OCI-M2 (cell line): ENCODE measurements at regions not wholly inside any gene's neighbourhood (a gene's known extent, or its start where the extent isn't known, plus 50 kb on each side); places are given as distances from the start of the nearest gene placed in this dataset.
"Not testable (repeated sequence)": the region's sequence is repeated elsewhere in the genome, so short reads cannot be mapped to it uniquely, and the experiment has no call there.

Experiments used
- DNase-seq: peaks from one replicate; lab custom pipeline; 2025; ENCODE audit not compliant: unreplicated experiment; lab: John Stamatoyannopoulos, UW

DNA sequence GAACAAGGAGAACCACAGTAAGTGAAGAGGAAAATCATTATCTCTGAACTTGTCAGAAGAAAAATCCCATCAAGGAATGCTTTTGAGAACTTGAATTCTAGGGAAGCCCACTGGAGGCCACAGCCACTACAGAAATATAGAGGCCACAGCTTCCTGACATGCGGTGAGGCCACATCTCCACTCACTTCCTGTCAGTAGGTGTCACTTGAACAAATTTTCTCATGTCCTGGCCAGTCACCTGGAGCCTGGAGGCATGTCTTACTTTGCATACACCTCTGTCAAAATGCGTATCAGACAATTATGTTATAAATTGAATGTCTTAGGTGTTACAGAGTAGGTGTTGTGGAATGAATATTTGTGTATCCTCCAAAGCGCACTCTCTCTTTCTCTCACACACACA is 370.3 kb downstream of the DAD1 start:
- no peak for DNase-seq

- no peak for DNase-seq
Measured at GRCh38 chr14:22213120-22213519, 375.9 kb downstream of the DAD1 start.

DNA sequence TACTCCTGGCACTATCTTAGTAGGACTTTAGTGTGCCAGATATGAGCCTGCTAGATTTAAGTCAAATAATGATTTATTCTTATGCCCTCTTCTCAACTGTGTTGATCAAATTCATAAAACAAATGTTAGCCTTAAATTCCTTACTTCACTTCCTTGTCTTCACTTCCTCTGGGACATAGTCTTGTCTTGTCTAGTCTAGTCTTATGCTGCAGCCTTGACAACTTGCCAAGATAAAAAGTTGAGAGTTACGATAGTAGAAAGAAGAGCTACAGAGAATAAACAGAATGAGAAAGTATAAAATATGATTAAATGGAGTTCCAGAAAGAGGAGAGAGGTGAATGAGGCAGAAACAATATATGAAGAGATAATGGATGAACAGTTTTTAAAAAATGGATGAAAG is 378.1 kb downstream of the DAD1 start:
- DNase-seq: no peak

DNA sequence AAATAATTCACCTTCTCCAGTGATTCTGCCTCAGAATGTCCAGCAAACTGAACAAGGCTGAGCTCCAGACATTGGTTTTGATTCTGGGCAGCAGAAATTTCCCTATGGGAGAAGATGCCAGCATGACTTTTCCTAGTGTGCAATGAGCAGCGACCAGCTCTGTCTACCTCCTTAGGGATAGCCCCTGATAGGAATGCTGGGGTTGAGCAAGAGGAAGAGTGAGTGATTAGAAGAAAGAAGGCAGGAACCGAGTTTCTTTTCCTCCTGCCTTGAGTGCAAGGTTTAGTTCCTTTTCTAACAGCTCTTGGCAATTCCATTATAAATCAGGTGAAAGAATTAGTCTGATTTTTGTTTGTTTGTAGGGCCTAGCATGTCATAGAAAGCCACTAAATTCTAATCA is 379.0 kb downstream of the DAD1 start:
- DNase-seq: no peak

GRCh38 chr14:22203036-22203435 is 386.0 kb downstream of the DAD1 start:
- DNase-seq: no peak

GRCh38 chr14:22202313-22202712 is 386.7 kb downstream of the DAD1 start:
- DNase-seq: no peak

- no peak for DNase-seq
Measured at GRCh38 chr14:22200977-22201605, 387.9 kb downstream of the DAD1 start.

DNA sequence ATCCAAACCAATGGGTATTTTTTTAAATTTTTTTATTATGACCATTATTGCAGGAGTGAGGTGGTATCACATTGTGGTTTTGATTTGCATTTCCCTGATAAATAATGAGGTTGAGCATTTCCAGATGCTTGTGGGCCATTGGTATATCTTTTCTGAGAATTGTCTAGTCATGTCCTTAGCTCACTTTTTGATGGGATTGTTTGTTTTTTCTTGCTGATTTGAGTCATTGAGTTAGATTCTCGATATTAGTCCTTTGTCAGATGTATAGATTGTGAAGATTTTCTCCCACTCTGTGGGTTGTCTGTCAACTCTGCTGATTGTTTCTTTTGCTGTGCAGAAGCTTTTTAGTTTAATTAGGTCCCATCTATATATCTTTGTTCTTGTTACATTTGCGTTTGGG is 388.9 kb downstream of the DAD1 start:
- DNase-seq: not testable (repeated sequence)

DNA sequence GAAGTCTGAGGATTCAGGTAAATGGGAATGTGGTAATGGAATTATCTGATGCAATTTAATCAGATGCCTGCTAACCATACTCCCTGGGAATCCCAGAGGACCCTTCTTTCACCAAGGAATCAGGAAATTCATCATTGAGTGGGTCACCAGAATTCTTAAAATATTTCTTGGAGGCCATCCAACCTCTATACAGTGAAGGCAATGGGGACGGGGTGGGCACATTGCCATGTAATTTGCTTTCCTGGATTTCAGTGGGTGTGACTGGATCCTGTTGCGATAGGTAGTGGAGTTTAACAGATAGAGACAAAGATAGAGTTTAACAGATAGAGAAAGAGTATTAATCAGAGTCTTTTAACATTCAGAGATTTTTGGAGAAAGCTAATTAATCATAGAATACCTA is 394.4 kb downstream of the DAD1 start:
- DNase-seq: no peak

DNA sequence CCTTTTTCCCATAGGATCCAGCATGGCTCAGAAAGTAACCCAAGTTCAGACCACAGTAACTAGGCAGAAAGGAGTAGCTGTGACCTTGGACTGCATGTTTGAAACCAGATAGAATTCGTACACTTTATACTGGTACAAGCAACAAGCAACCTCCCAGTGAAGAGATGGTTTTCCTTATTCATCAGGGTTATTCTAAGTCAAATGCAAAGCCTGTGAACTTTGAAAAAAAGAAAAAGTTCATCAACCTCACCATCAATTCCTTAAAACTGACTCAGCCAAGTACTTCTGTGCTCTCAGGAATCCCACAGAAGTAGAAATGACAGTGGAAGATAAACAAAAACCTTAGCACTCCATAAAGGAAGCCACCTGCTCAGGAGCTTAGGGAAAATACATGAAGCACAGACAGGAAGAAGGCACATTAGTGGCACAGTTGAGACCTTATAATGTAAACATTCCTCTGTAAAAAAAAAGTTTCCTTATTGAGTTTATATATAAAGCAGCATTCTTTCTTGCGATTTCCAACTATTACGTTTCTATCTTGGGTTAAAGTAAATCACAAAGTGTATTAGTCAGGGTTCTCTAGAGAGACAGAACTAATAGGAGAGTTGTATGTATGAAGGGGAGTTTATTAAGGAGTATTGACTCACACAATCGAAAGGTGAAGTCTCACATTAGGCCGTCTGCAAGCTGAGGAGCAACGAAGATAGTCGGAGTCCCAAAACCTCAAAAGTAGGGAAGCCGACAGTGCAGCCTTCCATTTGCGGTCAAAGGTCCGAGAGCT is 398.4 kb downstream of the DAD1 start:
- no peak for DNase-seq

GRCh38 chr14:22189881-22190280 is 399.1 kb downstream of the DAD1 start:
- no peak for DNase-seq

GRCh38 chr14:22188318-22188717 is 400.7 kb downstream of the DAD1 start:
- no peak for DNase-seq

- DNase-seq: no peak
Measured at GRCh38 chr14:22185789-22186188, 403.2 kb downstream of the DAD1 start.

DNA sequence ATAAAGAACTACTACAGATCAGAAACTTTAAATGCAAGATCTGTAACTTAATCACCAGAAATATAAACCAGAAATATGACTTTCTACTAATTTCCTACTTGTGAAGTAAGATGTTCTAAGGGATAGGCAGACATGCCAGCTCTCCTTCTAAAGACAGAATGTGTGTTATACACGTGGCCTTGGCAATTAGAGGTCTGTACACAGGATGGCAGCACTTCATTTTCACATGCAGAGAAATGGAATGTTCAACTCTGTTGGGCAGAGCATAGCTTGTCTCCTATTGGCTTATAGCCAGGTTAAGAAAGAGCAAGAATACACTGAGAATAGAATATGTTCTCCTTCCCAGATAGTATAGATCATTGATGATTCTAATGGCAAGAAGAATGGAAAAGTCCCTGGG is 403.8 kb downstream of the DAD1 start:
- DNase-seq: peak; percentile 11

DNA sequence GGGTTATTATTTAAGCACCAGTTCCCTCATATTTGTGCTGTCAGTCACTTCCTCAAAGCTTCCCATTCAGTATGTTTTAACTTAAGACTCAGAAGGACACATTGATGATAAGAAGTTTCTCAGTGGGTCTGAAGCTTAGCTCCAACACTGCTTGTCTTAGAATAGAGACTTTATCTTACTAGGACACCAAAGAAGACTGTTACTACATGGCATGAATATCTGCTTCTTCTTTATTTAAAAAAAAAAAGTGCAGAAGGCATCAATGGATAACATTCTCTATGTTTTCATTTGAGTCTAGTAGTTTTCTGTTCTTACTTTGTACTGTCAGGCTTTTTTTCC is 404.2 kb downstream of the DAD1 start:
- no peak for DNase-seq

GRCh38 chr14:22184157-22184829 is 404.7 kb downstream of the DAD1 start:
- DNase-seq: no peak

DNA sequence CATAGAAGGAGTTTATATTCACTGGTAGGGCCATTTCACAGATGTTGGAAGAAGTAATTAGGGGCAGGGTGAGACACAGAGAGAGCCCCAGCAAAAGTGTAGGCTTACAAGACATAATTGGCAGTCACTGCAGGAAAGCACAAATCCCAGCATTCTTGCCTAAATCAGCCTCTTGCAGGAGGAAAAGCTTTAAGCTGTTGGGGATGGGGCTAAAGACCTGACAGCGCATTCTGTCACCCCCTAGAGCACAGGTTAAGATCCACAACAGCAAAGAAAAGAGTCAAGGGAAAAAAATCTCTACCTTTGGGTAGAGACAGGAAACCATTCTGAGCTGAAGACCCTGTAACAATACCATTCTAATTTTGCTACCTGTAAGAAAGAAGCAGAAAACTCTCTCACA is 409.0 kb downstream of the DAD1 start:
- DNase-seq: no peak

- no peak for DNase-seq
Measured at GRCh38 chr14:22179190-22179589, 409.8 kb downstream of the DAD1 start.

DNA sequence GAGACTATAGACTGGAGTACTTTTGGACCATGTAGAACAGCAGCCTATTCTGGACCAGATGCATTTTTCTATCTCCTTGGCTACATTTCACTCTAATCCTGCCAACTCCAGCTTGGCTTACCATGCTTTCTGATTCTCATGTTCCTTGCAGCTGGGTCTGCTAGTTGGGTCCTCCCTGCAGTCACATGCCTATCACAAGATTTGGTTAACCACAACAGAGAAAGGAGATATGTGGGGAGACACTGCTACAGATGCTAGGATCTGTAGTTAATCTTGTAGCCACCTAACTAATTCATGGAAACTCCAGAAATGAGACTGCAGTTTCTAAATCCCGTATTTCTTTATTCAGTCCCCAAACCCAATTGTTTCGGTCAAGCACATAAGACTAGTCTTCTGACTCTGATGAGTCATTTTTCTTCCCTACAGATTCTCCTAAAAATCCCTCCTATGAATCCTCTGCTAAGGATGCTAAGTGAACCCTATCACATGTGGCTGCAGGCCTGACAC is 410.6 kb downstream of the DAD1 start:
- no peak for DNase-seq

GRCh38 chr14:22177870-22178269 is 411.2 kb downstream of the DAD1 start:
- DNase-seq: no peak

DNA sequence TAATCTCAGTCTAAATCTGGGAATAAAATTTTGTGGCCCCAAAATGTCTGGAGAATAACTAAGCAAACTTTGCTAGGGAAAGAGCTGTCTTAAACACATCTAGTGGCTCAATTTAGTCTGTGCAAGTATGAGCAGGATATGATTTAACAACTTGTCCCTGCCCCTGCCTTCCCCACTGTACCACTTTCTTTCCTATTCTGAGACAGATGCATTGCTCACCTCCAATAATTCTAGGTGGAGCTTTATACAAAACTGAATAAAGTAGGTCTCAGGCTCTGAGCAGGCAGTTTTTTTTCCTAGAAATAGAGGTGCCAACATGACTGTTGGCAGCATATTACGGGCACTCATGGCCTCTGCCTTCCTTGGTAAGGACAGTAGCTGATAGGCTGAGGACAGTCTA is 412.1 kb downstream of the DAD1 start:
- no peak for DNase-seq

DNA sequence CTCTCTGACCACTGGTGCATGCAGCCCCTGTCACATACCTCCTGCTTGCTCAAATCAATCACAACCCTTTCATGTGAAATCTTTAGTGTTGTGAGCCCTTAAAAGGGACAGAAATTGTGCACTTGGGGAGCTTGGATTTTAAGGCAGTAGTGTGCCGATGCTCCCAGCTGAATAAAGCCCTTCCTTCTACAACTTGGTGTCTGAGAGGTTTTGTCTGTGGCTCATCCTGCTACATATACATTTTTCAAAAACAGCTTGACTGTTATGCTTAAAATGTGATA is 413.8 kb downstream of the DAD1 start:
- DNase-seq: not testable (repeated sequence)
